CD4-positive, alpha-beta T cell treated with Interleukin-10 for 1 hour (primary cell): ENCODE measurements at regions not wholly inside any gene's neighbourhood (a gene's known extent, or its start where the extent isn't known, plus 50 kb on each side); places are given as distances from the start of the nearest gene placed in this dataset.
A peak's percentile ranks its signal among the peaks of the same experiment; 100 is the strongest.

ENCODE experiments used
- DNase-seq: peaks from one replicate; pipeline ENCODE4 v3.0.0-alpha.2; 2020

GRCh38 chr4:80145739-80146138 is 51.6 kb upstream of the PRDM8 start:
- DNase-seq = no peak

DNA sequence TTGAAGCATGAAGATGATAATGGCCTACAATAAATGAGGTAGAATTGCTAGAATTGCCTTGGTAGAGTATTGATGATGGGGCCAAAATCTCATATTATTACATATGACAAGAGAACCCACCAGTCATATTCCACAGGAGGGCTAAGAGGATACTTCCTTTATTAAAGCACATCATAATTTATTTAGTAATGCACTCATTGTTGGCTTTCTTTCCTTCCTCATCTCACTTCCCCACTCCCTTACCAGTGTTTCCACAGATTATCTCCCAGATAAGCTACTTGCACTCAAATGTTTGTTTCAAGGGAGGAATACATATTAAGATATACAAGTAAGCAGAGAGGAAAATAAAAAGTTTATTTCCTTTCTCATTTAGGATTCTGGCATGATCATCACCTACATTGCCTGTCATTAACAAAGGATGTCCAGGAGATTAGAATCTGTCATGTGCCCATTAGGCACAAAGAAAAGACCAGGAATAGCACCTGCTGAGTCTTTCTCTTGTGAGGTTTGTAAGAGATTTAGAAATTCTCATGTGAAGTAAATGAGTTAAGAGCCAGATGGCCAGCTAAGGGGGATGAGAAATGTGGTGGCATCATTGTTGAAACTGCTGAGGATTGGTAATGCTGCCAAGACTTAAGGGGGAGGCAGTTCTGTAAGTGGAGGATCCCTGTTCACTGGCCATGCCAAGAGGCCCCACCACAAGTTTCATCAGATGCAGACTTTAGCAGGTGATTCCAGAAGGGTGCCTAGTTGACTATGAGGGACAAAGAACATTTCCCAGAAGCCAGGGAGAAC is 52.4 kb upstream of the PRDM8 start:
- DNase-seq = no peak

- DNase-seq = no peak
Observed at GRCh38 chr4:80143307-80143679, 54.0 kb upstream of the PRDM8 start.

- no peak for DNase-seq
Observed at GRCh38 chr4:80142394-80143306, 54.7 kb upstream of the PRDM8 start.

DNA sequence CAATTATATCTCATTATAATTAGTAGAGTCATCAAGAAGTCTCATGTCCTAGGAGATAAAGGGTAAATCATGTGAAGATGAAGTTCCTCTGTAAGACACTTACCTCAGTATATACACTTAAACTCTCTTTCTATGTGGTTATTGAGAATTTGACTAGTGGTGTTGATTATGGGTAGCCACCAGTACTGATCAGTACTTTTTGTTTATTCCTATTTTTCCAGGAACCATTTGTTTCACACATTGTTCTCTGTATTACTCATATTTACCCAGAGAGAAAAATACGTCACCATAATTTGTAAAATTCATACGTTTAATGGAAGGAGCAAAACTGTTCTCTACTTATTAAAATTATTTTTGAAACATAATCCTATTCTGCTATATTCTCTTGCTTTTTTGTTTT is 55.8 kb upstream of the PRDM8 start:
- DNase-seq = no peak

GRCh38 chr4:80140194-80140593 is 57.1 kb upstream of the PRDM8 start:
- no peak for DNase-seq

GRCh38 chr4:80139671-80140070 is 57.6 kb upstream of the PRDM8 start:
- DNase-seq = no peak

DNA sequence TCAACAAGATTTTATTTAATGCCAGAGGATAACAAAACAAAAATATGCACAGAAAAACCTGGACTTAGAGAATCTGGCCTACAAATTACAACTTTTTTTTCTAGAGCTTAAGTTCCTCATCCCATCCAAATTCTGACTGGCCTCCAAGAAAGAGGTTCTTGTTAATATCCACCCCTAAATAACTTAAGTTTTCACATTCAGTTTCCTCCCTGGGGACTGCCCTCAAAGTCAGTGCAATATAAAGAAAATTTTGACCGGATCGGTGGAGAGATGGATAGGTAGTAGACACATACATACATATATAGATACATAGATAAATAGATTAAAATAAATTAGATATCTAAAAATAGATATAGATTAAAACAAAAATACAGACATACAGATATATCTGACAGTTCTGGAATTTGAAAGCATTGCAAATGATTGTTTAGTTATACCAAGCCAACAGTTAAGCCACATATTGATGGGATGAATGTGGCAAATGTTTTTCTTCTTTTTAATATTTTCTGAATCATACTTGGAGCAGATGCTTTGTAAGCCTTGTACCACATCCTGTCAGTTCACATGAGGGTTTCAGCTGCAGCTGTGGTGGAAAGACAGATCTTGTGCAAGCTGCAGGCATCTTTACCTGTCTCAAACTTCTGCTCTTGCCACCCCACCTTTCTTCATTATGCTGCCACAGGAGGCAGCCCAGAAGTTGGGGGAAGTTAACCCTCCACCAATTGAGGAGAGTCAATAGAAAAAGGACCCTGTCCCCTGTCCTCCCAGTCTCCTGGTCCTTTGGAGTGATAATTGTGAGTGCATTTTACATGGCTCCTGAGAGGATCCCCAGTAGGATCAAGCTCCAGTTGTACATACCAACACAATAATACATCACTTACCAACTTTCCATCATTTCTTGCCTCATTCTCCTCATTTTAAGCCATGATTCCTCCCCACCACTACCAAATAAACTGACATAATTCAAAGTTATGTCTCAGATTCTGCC is 58.5 kb upstream of the PRDM8 start:
- DNase-seq = peak; percentile 65

GRCh38 chr4:80137631-80138030 is 59.7 kb upstream of the PRDM8 start:
- no peak for DNase-seq

DNA sequence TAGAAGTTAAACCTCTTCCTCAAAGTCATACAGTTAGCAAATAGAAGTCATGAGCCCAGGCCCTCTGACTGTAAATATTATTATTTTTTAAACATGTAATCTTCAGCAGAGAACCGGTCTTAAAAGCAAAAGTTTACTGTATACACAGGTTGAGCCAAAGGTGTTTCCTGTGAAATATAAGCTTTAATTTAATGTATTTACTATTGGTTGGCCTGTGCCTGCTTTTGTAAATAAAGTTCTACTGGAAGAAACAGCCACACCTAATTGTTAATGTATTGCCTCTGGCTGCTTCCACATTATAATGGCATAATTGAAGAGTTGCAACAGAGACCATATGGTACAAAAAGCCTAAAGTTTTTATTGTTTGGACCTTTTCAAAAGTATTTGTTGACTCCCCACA is 61.0 kb upstream of the PRDM8 start:
- no peak for DNase-seq

- DNase-seq = no peak
Observed at GRCh38 chr4:80135702-80136058, 61.6 kb upstream of the PRDM8 start.

DNA sequence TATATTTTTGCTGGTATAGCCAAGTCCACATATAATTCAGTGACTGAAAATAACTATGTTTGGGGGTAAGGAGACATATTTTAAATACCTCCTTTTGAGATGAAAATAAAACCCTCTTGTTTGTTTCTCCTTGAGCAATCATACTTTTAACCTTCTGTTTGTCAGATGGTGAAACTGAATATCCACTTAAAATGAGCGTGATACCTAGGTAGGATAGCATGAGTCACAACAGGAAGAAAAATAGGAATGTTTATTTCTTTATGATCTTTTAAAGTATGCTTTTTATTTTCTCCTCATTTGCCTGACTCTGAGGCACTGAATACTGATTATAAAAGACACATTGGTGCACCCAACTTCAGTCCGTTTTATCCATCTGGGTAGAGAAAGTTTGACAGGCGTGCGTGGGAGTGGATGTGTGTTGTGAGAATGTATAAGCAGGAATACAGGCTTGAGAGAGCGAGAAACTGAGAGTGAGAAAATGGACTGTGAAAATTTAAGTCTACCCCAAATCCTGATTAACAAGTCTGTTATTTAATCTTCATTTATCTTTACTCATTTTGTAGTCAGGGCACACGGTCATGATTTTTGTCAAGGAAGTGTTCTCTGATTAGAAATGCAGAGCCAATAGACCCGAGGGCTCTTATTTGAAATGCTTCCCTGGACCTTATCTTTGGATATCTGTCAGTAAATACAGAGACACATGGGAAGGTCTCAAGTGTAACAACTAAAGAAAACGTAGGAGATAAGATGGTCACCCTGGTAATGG is 62.1 kb upstream of the ANTXR2 start:
- DNase-seq = no peak

DNA sequence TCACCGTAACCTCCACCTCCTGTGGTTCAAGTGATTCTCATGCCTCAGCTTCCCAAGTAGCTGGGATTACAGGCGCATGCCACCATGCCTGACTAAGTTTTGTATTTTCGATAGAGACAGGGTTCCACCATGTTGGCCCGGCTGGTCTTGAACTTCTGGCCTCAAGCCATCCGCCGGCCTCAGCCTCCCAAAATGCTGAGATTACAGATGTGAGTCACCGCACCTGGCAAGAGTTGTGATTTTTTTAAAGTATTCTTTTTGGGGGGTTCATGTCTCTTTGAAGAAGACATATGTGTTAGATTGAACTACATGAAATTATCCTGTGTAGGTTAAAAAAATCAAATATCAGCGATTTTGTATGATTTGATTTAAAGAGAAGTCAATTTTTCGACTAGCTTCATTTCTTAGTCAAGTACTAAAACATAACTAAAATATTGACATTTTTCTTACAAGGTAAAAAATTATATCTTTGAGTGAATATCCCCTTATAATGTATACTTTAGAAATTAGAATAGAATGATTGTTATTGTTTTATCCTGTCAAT is 60.3 kb upstream of the ANTXR2 start:
- no peak for DNase-seq

DNA sequence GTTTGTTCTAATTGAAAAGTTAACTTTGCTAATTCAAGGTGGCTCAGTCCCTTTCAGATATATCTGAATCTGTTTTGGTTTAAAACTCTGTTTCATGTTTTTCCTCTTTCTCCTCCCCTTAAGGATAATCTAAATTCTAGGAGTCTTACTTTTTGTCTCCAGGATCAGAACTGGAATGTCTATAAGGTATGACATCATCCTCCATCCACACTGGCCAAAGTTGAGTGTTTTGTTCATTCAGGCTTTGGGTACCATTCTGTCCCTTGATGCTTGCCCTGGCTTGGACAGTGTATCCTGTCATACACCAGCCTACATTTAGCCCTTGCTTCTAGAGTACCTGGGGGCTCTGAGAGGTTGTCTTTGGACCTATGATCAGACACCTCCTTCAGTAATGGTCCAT is 56.8 kb upstream of the ANTXR2 start:
- DNase-seq = no peak

- DNase-seq = peak; percentile 23
Observed at GRCh38 chr4:80128941-80129340, 55.9 kb upstream of the ANTXR2 start.

- DNase-seq = no peak
Observed at GRCh38 chr4:80127870-80128419, 54.9 kb upstream of the ANTXR2 start.

DNA sequence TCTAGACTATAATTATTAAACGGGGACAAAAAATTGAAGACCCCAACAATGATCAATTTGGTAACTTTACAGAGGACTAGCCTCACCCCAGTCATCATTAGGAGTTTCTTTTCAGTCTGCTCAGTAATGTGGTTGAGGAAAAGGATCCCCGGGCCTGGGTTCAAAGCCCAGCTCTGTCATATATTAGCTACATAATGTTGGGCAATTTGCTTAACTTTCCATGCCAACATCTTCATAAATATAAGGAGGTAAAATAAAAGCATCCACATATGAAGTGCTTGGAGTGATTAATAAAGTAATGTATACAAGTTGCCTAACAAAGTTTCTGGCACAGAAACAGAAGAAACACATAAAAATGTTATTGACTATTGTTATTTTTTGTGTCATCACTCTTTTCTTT is 53.4 kb upstream of the ANTXR2 start:
- no peak for DNase-seq

- DNase-seq = peak; percentile 75
Observed at GRCh38 chr4:80125252-80126177, 52.5 kb upstream of the ANTXR2 start.

DNA sequence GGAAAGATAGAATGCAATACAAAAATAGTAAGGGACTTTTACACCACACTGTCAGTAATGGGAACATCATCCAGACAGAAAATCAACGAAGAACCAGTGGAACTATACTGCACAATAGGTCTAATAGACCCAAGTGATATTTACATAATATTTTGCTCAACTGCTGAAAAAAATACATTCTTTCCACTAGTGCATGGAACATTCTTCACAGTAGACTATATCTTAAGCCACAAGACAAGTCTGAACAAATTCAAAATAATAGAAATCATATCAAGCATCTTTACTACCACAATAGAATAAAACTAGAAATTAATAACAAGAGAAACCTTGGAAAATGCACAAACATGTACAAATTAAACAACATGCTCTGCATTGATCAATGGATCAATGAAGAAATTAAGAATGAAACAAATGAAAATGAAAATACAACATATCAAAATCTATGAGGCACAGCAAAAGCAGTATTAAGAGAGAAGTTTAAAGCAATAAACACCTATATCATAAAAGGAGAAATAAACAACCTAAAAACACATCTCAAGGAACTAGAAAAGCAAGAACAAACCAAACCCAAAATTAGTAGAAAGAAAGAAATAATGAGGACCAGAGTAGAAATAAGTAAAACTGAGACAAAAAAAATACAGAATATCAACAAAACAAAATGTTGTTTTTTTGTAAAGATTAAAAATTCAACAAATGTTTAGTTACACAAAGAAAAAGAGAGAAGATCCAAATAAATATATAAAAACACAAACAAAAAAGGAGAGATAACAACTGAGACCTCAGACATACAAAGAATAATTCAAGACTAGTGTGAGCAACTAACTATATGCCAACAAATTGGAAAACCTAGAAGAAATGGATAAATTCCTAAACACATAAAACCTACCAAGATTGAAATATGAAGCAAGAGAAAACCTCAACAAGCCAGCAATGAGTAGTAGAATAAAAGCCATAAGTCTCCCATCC is 51.5 kb upstream of the ANTXR2 start:
- DNase-seq = no peak
